ENCODE measurements at regions not wholly inside any gene's neighbourhood (a gene's known extent, or its start where the extent isn't known, plus 50 kb on each side); places are given as distances from the start of the nearest gene placed in this dataset.

DNA sequence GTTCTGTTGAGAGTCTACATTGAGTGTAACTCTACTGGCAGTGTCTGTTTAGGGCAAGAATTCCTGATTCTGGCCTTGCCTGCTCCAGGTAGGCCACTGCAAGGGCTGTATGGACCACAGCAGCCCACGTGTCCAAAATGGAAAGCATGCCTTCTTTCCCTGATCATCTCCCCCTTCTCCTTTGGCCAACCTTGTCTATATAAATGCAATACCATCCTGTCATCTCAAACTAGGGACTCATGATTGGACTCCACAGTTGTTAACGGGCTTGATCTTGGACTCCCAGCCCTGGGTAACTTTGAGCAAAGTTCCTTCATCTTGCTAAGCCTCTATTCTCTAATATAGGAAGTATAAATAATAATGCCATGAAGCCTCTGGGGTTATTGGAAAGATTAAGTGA, 533.6 kb downstream of the BNC2 start:
- Histone ChIP-seq H3K27me3 (replicated peaks) (no peaks in the 10 kb centered on the region), H3K36me3 (no peaks in the 10 kb centered on the region), H3K4me1 (replicated peaks) (peaks cover 34% of the 10 kb centered on the region), H3K27ac (peak overlapping the region; percentile 84), H3K9me3 (replicated peaks) (no peaks in the 10 kb centered on the region), H3K4me3 (no peak overlapping the region)
- DNase-seq (ENCODE audit: low read depth in 1 of 2, low spot score in 2 of 2) = no peak

DNA sequence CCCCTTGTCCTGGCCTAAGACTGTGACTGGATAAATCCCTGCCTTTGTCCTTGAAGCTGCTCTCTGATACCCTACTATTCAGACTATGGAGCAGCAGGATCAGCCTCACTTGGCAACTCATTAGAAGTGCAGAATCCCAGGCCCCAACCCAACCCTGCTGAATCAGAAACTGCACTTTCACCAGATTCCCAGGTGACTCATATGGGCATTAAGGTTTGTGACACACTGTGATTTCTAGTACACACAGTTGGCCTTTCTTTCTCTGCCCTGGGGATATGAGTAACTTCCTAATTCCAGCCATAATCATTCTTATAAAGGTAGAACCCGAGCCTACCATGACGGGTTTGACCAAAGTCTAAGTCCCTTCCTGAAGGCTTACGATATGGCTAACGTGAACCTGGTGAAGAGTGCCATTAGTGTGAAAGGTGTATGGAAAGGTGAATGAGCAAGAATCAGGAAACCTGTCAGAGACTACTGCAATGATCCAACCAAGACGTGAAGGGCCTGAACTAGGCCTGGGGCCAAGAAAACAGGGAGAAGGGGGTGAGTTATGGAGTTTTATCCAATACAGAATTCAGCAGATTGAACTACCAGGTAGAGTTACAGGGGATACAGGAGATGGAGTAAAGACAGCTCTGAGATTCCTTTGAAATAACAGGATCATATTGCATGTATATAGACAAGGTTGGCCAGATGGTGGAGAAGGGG, 533.0 kb downstream of the BNC2 start:
- Histone ChIP-seq H3K4me3 (no peak overlapping the region), H3K27me3 (replicated peaks) (no peaks in the 10 kb centered on the region), H3K27ac (peak overlapping the region; percentile 84), H3K4me1 (replicated peaks) (peaks cover 34% of the 10 kb centered on the region), H3K9me3 (replicated peaks) (no peaks in the 10 kb centered on the region), H3K36me3 (no peaks in the 10 kb centered on the region)
- peak; percentile 43 to 55 for DNase-seq (ENCODE audit: low read depth in 1 of 2, low spot score in 2 of 2)

DNA sequence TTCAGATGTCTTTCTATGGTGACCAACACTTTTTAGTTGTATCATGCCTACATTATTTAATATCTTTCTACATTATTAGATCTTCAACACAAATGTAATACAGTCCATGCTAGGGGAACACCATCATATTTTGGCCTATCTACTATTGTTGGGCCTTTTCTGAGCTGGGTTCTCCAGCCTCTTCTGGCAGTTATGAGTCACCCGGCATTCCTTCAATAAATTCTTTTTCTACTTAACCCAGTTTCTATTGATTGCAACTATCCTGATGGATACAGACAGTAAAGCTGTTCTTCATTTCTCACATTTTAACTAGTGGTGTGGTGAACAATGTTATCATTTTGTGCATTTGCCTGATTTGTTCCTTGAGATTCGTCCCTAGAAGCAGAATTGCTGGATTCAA, 529.3 kb downstream of the BNC2 start:
- H3K36me3 ChIP-seq = no peaks in the 10 kb centered on the region
- H3K9me3 ChIP-seq (replicated peaks) = no peaks in the 10 kb centered on the region
- no peaks in the 10 kb centered on the region for H3K27me3 ChIP-seq (replicated peaks)
- no peak for DNase-seq (ENCODE audit: low read depth in 1 of 2, low spot score in 2 of 2)
- no peak overlapping the region for H3K4me3 ChIP-seq
- peaks cover 26% of the 10 kb centered on the region for H3K4me1 ChIP-seq (replicated peaks)
- no peak overlapping the region for H3K27ac ChIP-seq

DNA sequence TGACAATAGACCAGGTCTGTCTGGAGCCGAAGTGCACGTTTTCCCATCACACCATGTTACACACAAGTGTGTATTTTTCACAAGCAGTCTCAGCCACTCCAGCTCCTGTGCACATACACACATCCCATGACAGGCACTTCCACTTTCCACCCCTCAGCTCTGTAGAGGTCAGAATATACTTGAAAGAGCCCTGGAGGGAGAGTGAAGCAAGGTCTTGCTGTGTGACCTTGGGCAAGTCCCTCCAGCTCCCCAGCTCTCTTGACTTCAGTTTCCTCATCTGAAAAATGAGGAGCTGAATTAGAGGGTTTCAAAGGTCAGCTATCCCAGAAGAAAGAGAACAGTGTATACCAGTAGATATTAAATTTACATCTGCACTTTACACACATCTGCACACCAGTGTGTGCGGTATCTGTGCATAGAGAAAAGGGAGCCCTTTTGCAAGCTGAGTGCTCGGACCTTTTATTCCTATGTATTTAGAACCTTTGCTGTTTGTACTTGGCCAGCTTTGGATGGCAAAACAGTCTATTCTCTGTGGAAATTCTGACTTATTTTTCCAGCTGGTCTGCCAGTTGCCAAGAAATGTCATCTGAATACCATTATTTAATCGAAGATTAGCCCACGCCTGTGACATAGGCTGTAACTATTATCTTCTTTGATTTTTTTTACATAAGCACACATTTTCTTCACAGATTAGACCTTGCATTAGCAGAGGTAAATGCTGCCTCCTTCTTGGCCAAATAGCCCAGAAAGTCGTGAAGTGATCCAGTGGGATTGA, 528.0 kb downstream of the BNC2 start:
- Histone ChIP-seq H3K4me3 (no peak overlapping the region), H3K9me3 (replicated peaks) (no peaks in the 10 kb centered on the region), H3K36me3 (no peaks in the 10 kb centered on the region), H3K27ac (no peak overlapping the region), H3K27me3 (replicated peaks) (no peaks in the 10 kb centered on the region), H3K4me1 (replicated peaks) (peaks cover 14% of the 10 kb centered on the region)
- no peak for DNase-seq (ENCODE audit: low read depth in 1 of 2, low spot score in 2 of 2)

GRCh38 chr9:16343249-16344237, 526.9 kb downstream of the BNC2 start:
- H3K27me3 ChIP-seq (replicated peaks) = no peaks in the 10 kb centered on the region
- H3K36me3 ChIP-seq = no peaks in the 10 kb centered on the region
- H3K4me3 ChIP-seq = no peak overlapping the region
- peaks cover 9% of the 10 kb centered on the region for H3K4me1 ChIP-seq (replicated peaks)
- no peaks in the 10 kb centered on the region for H3K9me3 ChIP-seq (replicated peaks)
- no peak for DNase-seq (ENCODE audit: low read depth in 1 of 2, low spot score in 2 of 2)
- no peak overlapping the region for H3K27ac ChIP-seq

- Histone ChIP-seq H3K27ac (no peak overlapping the region), H3K9me3 (replicated peaks) (no peaks in the 10 kb centered on the region), H3K4me3 (no peak overlapping the region), H3K4me1 (replicated peaks) (peaks cover 9% of the 10 kb centered on the region), H3K36me3 (no peaks in the 10 kb centered on the region), H3K27me3 (replicated peaks) (no peaks in the 10 kb centered on the region)
- peak in 1 of 2 experiments; percentile 39 for DNase-seq (ENCODE audit: low read depth in 1 of 2, low spot score in 2 of 2)
Observed at GRCh38 chr9:16344343-16344742, 526.1 kb downstream of the BNC2 start.

- Histone ChIP-seq H3K4me3 (no peak overlapping the region), H3K9me3 (replicated peaks) (no peaks in the 10 kb centered on the region), H3K27me3 (replicated peaks) (no peaks in the 10 kb centered on the region), H3K36me3 (no peaks in the 10 kb centered on the region), H3K4me1 (replicated peaks) (peaks cover 9% of the 10 kb centered on the region), H3K27ac (no peak overlapping the region)
- DNase-seq (ENCODE audit: low read depth in 1 of 2, low spot score in 2 of 2) = no peak
Observed at GRCh38 chr9:16345902-16346301, 524.6 kb downstream of the BNC2 start.

DNA sequence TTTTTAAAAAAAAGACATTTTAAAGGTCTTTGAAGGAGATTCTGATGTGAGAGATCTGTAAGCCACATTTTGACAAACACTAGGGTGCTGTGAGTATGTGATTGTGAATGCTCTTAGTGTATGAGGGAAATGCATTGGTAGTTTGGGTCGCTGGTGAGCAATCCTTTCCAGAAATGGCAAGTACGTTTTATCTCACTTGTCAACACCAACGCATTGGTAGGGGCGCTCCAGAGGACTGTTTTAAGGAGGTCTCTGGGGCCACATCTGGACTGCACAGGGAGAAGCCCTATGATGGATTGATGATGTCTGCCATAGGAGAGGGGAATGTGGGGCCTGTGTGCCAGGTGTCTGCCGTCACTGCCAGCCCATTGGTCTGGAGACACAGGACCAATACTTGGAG, 522.6 kb downstream of the BNC2 start:
- Histone ChIP-seq H3K9me3 (replicated peaks) (no peaks in the 10 kb centered on the region), H3K36me3 (no peaks in the 10 kb centered on the region), H3K4me3 (no peak overlapping the region), H3K27me3 (replicated peaks) (no peaks in the 10 kb centered on the region), H3K27ac (no peak overlapping the region), H3K4me1 (replicated peaks) (peaks cover 4% of the 10 kb centered on the region)
- no peak for DNase-seq (ENCODE audit: low read depth in 1 of 2, low spot score in 2 of 2)

DNA sequence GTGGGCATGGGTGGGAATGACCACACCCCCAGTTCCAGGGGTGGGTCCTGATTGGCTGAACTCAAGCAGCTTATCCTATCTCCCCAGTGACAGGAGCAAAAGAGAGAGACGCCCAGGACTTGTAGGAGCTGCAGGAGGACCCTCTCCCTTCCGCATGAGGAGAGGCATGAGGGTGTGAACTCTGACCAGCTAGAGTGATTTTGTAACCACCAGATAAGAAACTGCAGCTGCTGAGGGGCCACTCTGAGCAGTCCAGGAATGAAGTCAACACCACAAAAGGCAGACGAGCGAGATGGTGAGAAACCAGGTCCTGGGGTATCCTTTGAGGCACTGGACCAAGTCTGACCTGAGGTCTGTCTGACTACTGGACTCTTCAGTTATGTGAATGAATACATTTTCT, 521.9 kb downstream of the BNC2 start:
- DNase-seq (ENCODE audit: low read depth in 1 of 2, low spot score in 2 of 2) = no peak
- peaks cover 4% of the 10 kb centered on the region for H3K4me1 ChIP-seq (replicated peaks)
- H3K36me3 ChIP-seq = no peaks in the 10 kb centered on the region
- H3K9me3 ChIP-seq (replicated peaks) = no peaks in the 10 kb centered on the region
- H3K27me3 ChIP-seq (replicated peaks) = no peaks in the 10 kb centered on the region
- H3K27ac ChIP-seq = no peak overlapping the region
- H3K4me3 ChIP-seq = no peak overlapping the region

DNA sequence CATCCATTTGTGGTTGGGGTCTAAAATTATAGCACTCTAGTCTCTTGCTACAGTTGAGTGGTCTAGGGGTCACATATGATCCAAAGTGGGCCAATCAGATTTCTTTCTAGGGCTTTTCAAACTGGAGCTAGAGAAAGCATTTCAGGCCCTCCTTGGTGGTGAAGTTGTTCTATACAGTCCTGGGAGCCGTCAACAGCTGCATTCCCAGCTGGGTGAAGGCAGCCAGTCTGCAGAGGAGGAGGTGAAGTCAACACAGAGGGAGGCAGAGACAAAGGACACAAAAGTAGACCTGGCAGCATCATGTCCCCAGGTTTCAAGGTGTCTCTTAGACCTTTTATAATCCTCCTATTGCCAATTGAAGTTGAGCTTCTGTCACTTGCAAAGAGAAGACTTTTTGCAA, 518.2 kb downstream of the BNC2 start:
- Histone ChIP-seq H3K4me3 (no peak overlapping the region), H3K36me3 (no peaks in the 10 kb centered on the region), H3K4me1 (replicated peaks) (no peaks in the 10 kb centered on the region), H3K9me3 (replicated peaks) (no peaks in the 10 kb centered on the region), H3K27ac (no peak overlapping the region), H3K27me3 (replicated peaks) (no peaks in the 10 kb centered on the region)
- no peak for DNase-seq (ENCODE audit: low read depth in 1 of 2, low spot score in 2 of 2)

DNA sequence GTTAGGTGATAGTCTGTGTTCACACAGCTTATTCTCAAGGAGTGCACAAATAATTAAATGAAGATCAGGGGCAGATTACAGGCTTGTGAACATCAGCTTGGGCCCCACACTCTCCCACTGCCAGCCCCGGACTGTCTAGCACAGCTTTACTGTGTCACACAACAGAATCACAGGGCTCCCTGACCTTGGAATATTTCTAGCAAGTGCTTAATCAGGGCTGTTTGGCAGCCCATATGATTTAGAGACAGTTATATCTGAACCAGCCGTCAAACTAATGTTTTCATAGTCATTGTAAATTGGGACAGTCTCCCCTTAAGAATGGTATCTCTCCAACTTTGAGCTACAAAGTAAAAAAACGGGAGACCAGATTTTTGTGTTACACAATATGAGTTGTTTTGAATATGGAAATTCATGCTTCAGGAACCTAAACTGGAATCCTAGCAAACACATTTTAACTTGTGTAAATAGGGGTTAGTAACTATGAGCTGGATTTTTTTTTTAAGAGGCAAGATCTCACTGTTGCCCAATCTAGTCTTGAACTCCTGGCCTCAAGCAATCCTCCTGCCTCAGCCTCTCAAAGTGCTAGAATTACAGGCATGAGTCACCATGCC, 517.6 kb downstream of the BNC2 start:
- Histone ChIP-seq H3K36me3 (no peaks in the 10 kb centered on the region), H3K4me1 (replicated peaks) (no peaks in the 10 kb centered on the region; the same call in 1 of the 2 replicates), H3K27ac (no peak overlapping the region), H3K4me3 (no peak overlapping the region), H3K9me3 (replicated peaks) (no peaks in the 10 kb centered on the region), H3K27me3 (replicated peaks) (no peaks in the 10 kb centered on the region)
- no peak for DNase-seq (ENCODE audit: low read depth in 1 of 2, low spot score in 2 of 2)

GRCh38 chr9:16356196-16356765, 514.2 kb downstream of the BNC2 start:
- H3K9me3 ChIP-seq (replicated peaks) = no peaks in the 10 kb centered on the region
- no peak overlapping the region for H3K4me3 ChIP-seq
- H3K4me1 ChIP-seq (replicated peaks) = no peaks in the 10 kb centered on the region; the same call in 1 of the 2 replicates
- no peaks in the 10 kb centered on the region for H3K27me3 ChIP-seq (replicated peaks)
- no peak overlapping the region for H3K27ac ChIP-seq
- H3K36me3 ChIP-seq = no peaks in the 10 kb centered on the region
- DNase-seq (ENCODE audit: low read depth in 1 of 2, low spot score in 2 of 2) = no peak

DNA sequence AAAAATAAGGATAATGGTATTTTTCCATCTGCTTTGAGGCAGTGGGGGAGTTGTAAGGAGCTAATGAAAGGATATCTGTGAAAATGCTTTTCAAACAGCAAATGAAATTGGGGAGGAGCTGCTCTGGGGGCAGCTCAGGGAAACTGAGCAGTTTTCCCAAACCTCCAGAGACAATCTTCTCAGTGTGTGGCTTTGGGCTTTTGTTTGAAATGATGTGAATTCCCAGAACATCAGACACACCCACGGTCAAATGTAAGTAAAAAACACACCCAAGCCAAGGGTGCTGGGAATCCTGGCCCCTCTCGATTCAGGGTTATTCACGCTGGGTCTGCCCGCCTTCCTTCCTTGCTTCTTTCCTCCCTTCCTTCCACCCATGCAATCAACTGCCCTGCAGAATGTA, 512.6 kb downstream of the BNC2 start:
- no peak for DNase-seq (ENCODE audit: low read depth in 1 of 2, low spot score in 2 of 2)
- no peak overlapping the region for H3K27ac ChIP-seq
- H3K27me3 ChIP-seq (replicated peaks) = no peaks in the 10 kb centered on the region
- no peaks in the 10 kb centered on the region; the same call in 1 of the 2 replicates for H3K4me1 ChIP-seq (replicated peaks)
- H3K9me3 ChIP-seq (replicated peaks) = no peaks in the 10 kb centered on the region
- no peak overlapping the region for H3K4me3 ChIP-seq
- no peaks in the 10 kb centered on the region for H3K36me3 ChIP-seq

All from SJSA1 (cell line).